ENCODE measurements at regions not wholly inside any gene's neighbourhood (a gene's known extent, or its start where the extent isn't known, plus 50 kb on each side); places are given as distances from the start of the nearest gene placed in this dataset.

GRCh38 chr2:103616891-103617290 lies 855.1 kb downstream of the TMEM182 start:
- H2AFZ ChIP-seq (ENCODE audit: low read length) = no peak overlapping the region
- no peak overlapping the region for H3K4me2 ChIP-seq (ENCODE audit: insufficient read depth in 1 of 2, low read depth in 2 of 2, low read length in 2 of 2)
- H3K14ac ChIP-seq (ENCODE audit: insufficient read length) = no peak overlapping the region
- H2BK5ac ChIP-seq (ENCODE audit: low read depth, low read length) = no peak overlapping the region
- no peak overlapping the region for H2BK15ac ChIP-seq (ENCODE audit: low read length)
- H3K4me3 ChIP-seq (ENCODE audit: extremely low read depth in 1 of 4, insufficient read depth in 2 of 4, low read depth in 3 of 4, low read length in 4 of 4) = no peak overlapping the region
- H4K5ac ChIP-seq (ENCODE audit: insufficient read length, low read depth, low read length) = no peak overlapping the region
- 100% methylated on average over 4 of the region's 4 CpGs; no CpG with 5 or more reads in 1 of the 2 experiments for WGBS, 2 experiments (ENCODE audit: extremely low coverage in 1 of 2, insufficient coverage in 1 of 2, insufficient read length in 1 of 2, insufficient replicate concordance in 2 of 2, low coverage in 1 of 2, low lambda C conversion rate in 2 of 2, missing lambda C conversion rate in 1 of 2)
- H3K9ac ChIP-seq (replicated peaks in 1 of 4; ENCODE audit: extremely low read depth in 1 of 4, low read depth in 3 of 4, low read length in 3 of 4) = no peak overlapping the region
- H3K23ac ChIP-seq (ENCODE audit: insufficient read length) = no peak overlapping the region
- no peak overlapping the region for H3K4ac ChIP-seq (replicated peaks; ENCODE audit: insufficient read length, low read depth, low read length)
- H4K20me1 ChIP-seq (replicated peaks in 1 of 2; ENCODE audit: control insufficient read depth in 1 of 2, insufficient read depth in 2 of 2, low read length in 2 of 2) = no peaks in the 10 kb centered on the region
- DNase-seq (ENCODE audit: low read depth in 1 of 2, low spot score in 2 of 2) (no peak), FAIRE-seq (no peak)
- H3K79me2 ChIP-seq (ENCODE audit: control insufficient read depth in 1 of 2, insufficient read depth in 2 of 2, low read length in 2 of 2) = no peaks in the 10 kb centered on the region
- H2BK20ac ChIP-seq (ENCODE audit: low read length) = no peak overlapping the region
- H2BK120ac ChIP-seq (replicated peaks; ENCODE audit: low read depth, low read length) = no peak overlapping the region
- H3K56ac ChIP-seq (replicated peaks; ENCODE audit: insufficient read length, low read depth, low read length) = no peak overlapping the region
- CTCF ChIA-PET (ENCODE audit: partially characterized antibody) = no interaction called here
- H3K9me3 ChIP-seq (ENCODE audit: insufficient read depth in 2 of 2, low read depth in 1 of 2, low read length in 1 of 2) = peaks cover 3 to 6% of the 10 kb centered on the region in 2 experiments; a peak in 3 of 4 replicates
- H3K79me1 ChIP-seq (ENCODE audit: low read depth, low read length) = no peaks in the 10 kb centered on the region
- H4K8ac ChIP-seq (ENCODE audit: extremely low read depth, insufficient read depth, low read length) = no peak overlapping the region
- H3K18ac ChIP-seq (ENCODE audit: extremely low read depth, low read length) = no peak overlapping the region
- no peak overlapping the region for H2AK5ac ChIP-seq (ENCODE audit: low read depth, low read length)
- POLR2A ChIA-PET (ENCODE audit: partially characterized antibody) = no interaction called here
- no peak overlapping the region for H2BK12ac ChIP-seq (ENCODE audit: low read depth, low read length)
- H3K27me3 ChIP-seq (replicated peaks in 1 of 4; ENCODE audit: control insufficient read depth in 3 of 4, extremely low read depth in 1 of 4, insufficient read depth in 3 of 4, low read length in 3 of 4) = no peaks in the 10 kb centered on the region
- H3K27ac ChIP-seq (ENCODE audit: low read depth, low read length) = no peak overlapping the region
- no peak overlapping the region for H4K91ac ChIP-seq (replicated peaks; ENCODE audit: insufficient read length, low read length)
- TF ChIP-seq ATF3 (IDR thresholded peaks at IDR 0.05; ENCODE audit: insufficient read depth, low read depth, low read length) (no peak), JUND (IDR thresholded peaks at IDR 0.05; ENCODE audit: low read length) (no peak), KDM4A (IDR thresholded peaks at IDR 0.05; ENCODE audit: low read depth, low read length, severe bottlenecking) (no peak), TAF7 (optimal IDR thresholded peaks at IDR 0.05; ENCODE audit: borderline replicate concordance, low read depth, low read length) (no peak), TBP (IDR thresholded peaks at IDR 0.05; ENCODE audit: low read depth, low read length) (no peak)
- H3K4me1 ChIP-seq (replicated peaks in 1 of 4; ENCODE audit: control insufficient read depth in 3 of 4, insufficient read depth in 4 of 4, low read length in 3 of 4) = no peaks in the 10 kb centered on the region
- no peaks in the 10 kb centered on the region for H3K36me3 ChIP-seq (ENCODE audit: control insufficient read depth in 2 of 4, insufficient read depth in 4 of 4, low read length in 3 of 4)
- no peaks in the 10 kb centered on the region for H3K23me2 ChIP-seq (ENCODE audit: low read depth, low read length)
